OCI-LY3 (cell line): ENCODE measurements at regions not wholly inside any gene's neighbourhood (a gene's known extent, or its start where the extent isn't known, plus 50 kb on each side); places are given as distances from the start of the nearest gene placed in this dataset.

ENCODE experiments used
- H2AFZ ChIP-seq: fragments of 200-600, 300-600 bp; shearing (Covaris generic); 2 replicates; pipeline ENCODE4 v1.6.0; 2014; ENCODE audit warnings: antibody characterized with exemption, low read depth, low read length
- H3K27ac ChIP-seq: fragments of 200-600, 300-600 bp; sonication (generic); 2 replicates; pipeline ENCODE4 v1.5.1; 2014; ENCODE audit warnings: mild to moderate bottlenecking, low read length, moderate library complexity, mixed read lengths
- H3K27me3 ChIP-seq: fragments of 200-600, 300-600 bp; sonication (generic); 2 replicates; pipeline ENCODE4 v1.6.1; 2014; ENCODE audit warnings: low read depth, low read length, mixed read lengths
- H3K36me3 ChIP-seq: fragments of 200-600, 300-600 bp; sonication (generic); replicated peaks from 2 replicates; pipeline ENCODE3; 2014; ENCODE audit warnings: low read depth, low read length, mixed read lengths
- H3K4me1 ChIP-seq: fragments of 300-600, 200-600 bp; sonication (generic); 2 replicates; pipeline ENCODE4 v1.6.1; 2014; ENCODE audit warnings: low read length, mixed read lengths
- H3K4me2 ChIP-seq: fragments of 200-600, 300-600 bp; sonication (generic); 2 replicates; pipeline ENCODE4 v1.6.1; 2014; ENCODE audit warnings: low read length, mixed read lengths
- H3K4me3 ChIP-seq: fragments of 300-600, 200-600 bp; sonication (generic); 2 replicates; pipeline ENCODE4 v1.5.1; 2014; ENCODE audit warnings: antibody characterized with exemption, mild to moderate bottlenecking, low read length, moderate library complexity
- H3K79me2 ChIP-seq: fragments of 300-600, 200-600 bp; shearing (Covaris generic); 2 replicates; pipeline ENCODE4 v1.6.1; 2014; ENCODE audit warnings: mild to moderate bottlenecking, low read length, mixed read lengths
- H3K9ac ChIP-seq: fragments of 300-600, 200-600 bp; shearing (Covaris generic); 2 replicates; pipeline ENCODE4 v1.6.0; 2014; ENCODE audit warnings: mild to moderate bottlenecking, low read length, moderate library complexity
- H3K9me3 ChIP-seq: fragments of 200-600, 300-600 bp; shearing (Covaris generic); 2 replicates; pipeline ENCODE4 v1.6.1; 2014; ENCODE audit warnings: low read length, mixed read lengths; ENCODE audit not compliant: insufficient read depth
- H4K20me1 ChIP-seq: fragments of 200-600, 300-600 bp; sonication (generic); 2 replicates; pipeline ENCODE4 v1.6.1; 2016; ENCODE audit warnings: low read length, mixed read lengths; ENCODE audit not compliant: insufficient read depth
- EZH2phosphoT487 ChIP-seq: fragments of 200-600 bp; shearing (Covaris generic); IDR thresholded peaks from 2 replicates; pipeline ENCODE4 v1.6.1; 2018; ENCODE audit warnings: antibody characterized with exemption, mixed run types, low read depth
- TF ChIP-seq, protein P1 (sequence below): fragments of 200-600, 300-600 bp; sonication (generic); IDR thresholded peaks from 2 replicates; pipeline ENCODE4 v1.5.1; 2014; ENCODE audit warnings: antibody characterized with exemption, low read length, low read depth

DNA sequence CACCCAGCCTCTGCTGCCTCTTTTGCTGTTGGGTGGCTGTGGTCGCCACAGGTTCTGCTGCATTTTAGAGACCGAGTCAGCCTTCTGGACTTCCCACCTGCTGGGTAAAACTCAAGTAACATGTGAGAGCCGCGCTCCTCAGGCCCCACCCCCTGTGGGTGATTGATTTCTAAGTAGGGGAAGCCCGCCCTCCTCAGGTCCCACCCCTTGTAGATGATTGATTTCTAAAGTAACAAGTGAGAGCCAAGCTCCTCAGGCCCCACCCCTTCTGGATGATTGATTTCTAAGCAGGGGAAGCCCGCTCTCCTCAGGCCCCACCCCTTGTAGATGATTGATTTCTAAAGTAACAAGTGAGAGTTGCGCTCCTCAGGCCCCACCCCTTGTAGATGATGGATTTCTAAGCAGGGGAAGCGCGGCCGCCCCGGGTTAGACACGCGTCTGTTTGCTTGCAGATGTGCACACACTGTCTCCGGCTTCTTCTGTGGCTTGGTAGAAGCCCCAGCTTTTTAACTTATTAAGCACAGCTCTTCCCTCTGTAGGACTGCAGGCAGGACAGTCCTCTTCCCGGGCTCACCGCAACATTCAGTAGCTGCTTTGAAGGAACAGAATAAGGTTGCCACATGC lies 83.4 kb downstream of the FAM43A start:
- Histone ChIP-seq H3K9ac (peak overlapping the region; percentile 58), H3K9me3 (no peaks in the 10 kb centered on the region), H2AFZ (peak overlapping the region; percentile 78), H3K4me2 (peak overlapping the region; percentile 81), H3K79me2 (no peaks in the 10 kb centered on the region), H3K4me3 (peak overlapping the region; percentile 73), H3K4me1 (peaks cover 32% of the 10 kb centered on the region), H3K27ac (peak overlapping the region; percentile 36), H4K20me1 (no peaks in the 10 kb centered on the region), H3K36me3 (no peaks in the 10 kb centered on the region), H3K27me3 (peaks cover 42% of the 10 kb centered on the region)
- no peak for TF ChIP-seq EZH2phosphoT487

DNA sequence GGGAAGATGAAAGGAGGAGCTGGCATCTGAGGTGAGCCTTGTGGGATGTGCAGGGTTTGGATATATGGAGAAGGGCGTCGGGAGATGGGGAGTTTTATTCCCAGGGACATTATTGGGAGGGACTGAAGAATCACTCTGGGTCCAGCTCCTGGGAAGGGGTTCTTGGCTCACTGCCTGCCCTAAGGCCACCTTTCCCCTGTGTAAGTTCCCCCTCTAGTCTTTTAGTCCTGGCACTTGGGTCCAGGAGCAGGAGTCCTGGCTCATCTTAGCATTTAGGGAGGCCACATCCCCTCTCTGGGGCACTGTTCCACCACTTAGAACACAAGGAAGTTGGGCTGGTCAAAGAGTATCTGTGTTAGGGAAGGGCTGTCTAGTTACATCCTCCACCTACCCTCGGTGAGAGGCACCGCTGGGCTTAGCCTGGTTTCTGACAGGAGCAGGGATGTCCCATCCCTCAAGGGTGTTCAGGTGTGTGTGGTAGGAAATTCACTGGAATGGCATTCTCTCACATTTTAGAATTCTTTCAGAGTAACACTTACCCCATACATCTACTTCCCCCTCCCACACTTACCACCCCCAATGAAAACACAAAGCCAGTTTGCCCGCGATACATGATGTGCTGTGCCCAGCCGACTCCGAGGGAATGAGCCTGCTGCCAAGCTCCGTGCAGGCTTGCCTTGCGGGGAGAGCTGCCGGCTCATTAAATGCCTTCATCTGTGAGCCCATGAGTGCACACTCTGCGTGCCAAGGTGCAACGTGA lies 86.7 kb downstream of the FAM43A start:
- Histone ChIP-seq H3K4me1 (peaks cover 19% of the 10 kb centered on the region), H3K79me2 (no peaks in the 10 kb centered on the region), H3K27ac (no peak overlapping the region), H3K4me2 (no peak overlapping the region), H3K9ac (no peak overlapping the region), H4K20me1 (no peaks in the 10 kb centered on the region), H3K36me3 (no peaks in the 10 kb centered on the region), H3K4me3 (no peak overlapping the region), H3K27me3 (peaks cover 66% of the 10 kb centered on the region), H2AFZ (no peak overlapping the region), H3K9me3 (no peaks in the 10 kb centered on the region)
- TF ChIP-seq EZH2phosphoT487, result no peak
- TF ChIP-seq, protein P1, sequence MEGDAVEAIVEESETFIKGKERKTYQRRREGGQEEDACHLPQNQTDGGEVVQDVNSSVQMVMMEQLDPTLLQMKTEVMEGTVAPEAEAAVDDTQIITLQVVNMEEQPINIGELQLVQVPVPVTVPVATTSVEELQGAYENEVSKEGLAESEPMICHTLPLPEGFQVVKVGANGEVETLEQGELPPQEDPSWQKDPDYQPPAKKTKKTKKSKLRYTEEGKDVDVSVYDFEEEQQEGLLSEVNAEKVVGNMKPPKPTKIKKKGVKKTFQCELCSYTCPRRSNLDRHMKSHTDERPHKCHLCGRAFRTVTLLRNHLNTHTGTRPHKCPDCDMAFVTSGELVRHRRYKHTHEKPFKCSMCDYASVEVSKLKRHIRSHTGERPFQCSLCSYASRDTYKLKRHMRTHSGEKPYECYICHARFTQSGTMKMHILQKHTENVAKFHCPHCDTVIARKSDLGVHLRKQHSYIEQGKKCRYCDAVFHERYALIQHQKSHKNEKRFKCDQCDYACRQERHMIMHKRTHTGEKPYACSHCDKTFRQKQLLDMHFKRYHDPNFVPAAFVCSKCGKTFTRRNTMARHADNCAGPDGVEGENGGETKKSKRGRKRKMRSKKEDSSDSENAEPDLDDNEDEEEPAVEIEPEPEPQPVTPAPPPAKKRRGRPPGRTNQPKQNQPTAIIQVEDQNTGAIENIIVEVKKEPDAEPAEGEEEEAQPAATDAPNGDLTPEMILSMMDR, result no peak

DNA sequence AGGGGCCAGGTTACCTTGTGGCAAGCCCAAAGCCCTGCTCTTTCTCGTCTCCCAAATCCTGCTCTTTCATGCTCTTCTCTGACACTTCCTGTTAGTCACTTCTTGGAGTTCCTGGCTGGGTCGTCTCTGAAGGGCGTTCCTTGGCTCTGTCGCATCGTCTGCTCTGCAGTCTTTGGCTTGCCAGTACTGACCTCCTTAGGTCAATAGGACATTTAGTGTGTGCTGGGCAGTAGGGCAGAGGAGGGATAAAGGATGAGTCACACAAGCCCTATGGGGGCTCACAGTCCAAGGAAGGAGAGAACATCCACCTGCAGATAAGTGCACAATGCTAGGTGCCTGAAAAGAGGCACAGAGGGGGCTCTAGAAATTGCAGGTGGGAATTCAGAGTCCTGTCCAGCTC lies 87.5 kb downstream of the FAM43A start:
- H3K9me3 ChIP-seq, result no peaks in the 10 kb centered on the region
- H3K27ac ChIP-seq, result no peak overlapping the region
- H3K4me2 ChIP-seq, result no peak overlapping the region
- no peak overlapping the region for H2AFZ ChIP-seq
- no peaks in the 10 kb centered on the region for H3K36me3 ChIP-seq
- TF ChIP-seq, protein P1, result no peak
- no peak for TF ChIP-seq EZH2phosphoT487
- no peak overlapping the region for H3K9ac ChIP-seq
- H3K27me3 ChIP-seq, result peaks cover 70% of the 10 kb centered on the region
- H3K4me3 ChIP-seq, result no peak overlapping the region
- H3K79me2 ChIP-seq, result no peaks in the 10 kb centered on the region
- H4K20me1 ChIP-seq, result no peaks in the 10 kb centered on the region
- peaks cover 11% of the 10 kb centered on the region for H3K4me1 ChIP-seq

DNA sequence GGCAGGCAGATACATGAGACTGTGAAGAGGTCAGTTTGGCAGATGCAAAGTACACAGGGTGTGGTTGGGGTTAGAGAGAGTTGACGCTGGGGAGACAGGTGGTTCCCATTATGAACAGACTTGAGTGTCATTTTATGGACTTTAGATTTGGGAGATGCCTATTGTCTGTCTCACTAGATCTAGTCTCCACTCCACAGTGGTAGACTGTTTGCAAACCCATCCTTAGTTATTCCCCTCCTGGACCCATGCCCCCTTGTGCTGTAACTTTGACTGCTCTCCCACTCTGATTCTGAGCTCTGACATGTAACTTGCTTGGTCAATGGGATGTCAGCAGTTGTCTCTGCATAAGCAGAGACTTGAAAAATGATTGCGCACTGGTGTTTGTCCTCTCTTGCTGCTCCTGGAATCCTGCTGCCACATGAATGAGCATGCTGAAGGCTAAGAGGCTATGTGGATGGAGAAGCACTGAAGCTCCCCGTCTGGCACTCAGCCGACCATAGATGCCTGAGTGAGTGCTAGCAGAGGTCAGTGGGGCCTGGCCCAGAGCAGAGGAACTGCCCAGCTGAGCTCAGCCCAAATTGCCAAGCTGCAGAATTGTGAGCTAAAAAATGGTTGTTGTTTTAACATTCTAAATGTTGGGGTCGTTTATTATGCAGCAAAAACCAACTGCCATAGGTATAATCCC lies 88.2 kb downstream of the FAM43A start:
- Histone ChIP-seq H3K36me3 (no peaks in the 10 kb centered on the region), H2AFZ (no peak overlapping the region), H3K9ac (no peak overlapping the region), H4K20me1 (no peaks in the 10 kb centered on the region), H3K4me1 (peaks cover 4% of the 10 kb centered on the region), H3K9me3 (no peaks in the 10 kb centered on the region), H3K27ac (no peak overlapping the region), H3K4me2 (no peak overlapping the region), H3K79me2 (no peaks in the 10 kb centered on the region), H3K27me3 (peaks cover 76% of the 10 kb centered on the region), H3K4me3 (no peak overlapping the region)
- TF ChIP-seq, protein P1, result no peak
- no peak for TF ChIP-seq EZH2phosphoT487
